Cardiac septum (tissue), 1 donor: ENCODE measurements at regions not wholly inside any gene's neighbourhood (a gene's known extent, or its start where the extent isn't known, plus 50 kb on each side); places are given as distances from the start of the nearest gene placed in this dataset.
"Not testable (repeated sequence)": the region's sequence is repeated elsewhere in the genome, so short reads cannot be mapped to it uniquely, and the experiment has no call there.

Experiments used
- DNase-seq: peaks from one replicate; pipeline ENCODE4 v3.0.0-alpha.2; 2020; ENCODE audit warnings: low spot score
- intact Hi-C: fragments of 100-400 bp; cut with DNase I; formaldehyde crosslinking; loops from one replicate; pipeline ENCODE4 v1.14.0; 2022
- donor health status: DM: no; HTN: no; CAD: no.

DNA sequence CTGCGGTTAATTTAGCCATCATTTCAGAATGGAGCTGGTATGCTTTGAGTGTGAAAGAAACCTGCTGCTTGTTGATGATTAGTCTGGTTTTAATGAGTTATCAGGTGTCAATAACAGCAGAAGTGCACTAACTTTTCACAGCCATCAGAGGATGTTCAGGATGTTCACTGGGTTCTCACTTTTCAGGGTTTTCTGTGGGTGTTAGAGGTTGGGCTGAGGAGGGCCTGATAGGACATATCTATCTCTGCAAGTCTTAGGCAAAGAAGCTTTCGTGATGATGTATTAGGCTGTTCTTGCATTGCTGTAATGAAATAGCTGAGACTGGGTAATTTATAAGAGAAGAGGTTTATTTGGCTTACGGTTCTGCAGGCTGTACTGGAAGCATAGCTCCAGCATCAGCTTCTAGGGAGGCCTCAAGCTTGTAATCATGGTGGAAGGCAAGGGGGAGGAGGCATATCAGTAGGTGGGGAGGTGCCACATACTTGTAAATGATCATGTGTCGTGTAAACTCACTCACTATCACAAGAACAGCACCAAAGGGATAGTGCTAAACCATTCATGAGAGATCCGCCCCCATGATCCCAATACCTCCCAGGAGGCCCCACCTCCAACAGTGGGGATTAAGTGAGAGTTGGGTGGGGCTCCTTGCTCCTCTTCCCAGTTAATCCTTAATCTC, 376.2 kb downstream of the NPIPA7 start:
- DNase-seq, intact Hi-C loops: not testable (repeated sequence)

DNA sequence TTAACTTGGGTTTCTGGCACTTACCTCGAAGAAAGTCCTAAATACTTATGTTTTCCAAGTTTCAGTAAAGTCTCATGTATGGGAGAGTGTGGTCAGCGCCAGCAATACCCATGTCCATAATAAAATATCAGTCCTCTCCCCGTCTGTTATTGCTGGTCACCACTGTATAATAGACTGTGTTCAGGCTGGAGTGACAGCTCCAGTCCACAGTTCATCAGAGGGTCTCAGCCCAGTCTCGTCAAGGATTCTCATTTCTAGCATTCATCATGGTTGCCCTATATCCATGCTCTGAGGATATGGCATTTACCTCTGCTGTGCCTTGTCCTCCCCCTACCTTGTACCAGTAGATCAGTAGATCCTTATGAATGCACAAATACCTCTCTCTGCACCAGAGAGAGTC, 384.5 kb downstream of the NPIPA7 start:
- intact Hi-C loops = no loop called here
- DNase-seq = no peak

DNA sequence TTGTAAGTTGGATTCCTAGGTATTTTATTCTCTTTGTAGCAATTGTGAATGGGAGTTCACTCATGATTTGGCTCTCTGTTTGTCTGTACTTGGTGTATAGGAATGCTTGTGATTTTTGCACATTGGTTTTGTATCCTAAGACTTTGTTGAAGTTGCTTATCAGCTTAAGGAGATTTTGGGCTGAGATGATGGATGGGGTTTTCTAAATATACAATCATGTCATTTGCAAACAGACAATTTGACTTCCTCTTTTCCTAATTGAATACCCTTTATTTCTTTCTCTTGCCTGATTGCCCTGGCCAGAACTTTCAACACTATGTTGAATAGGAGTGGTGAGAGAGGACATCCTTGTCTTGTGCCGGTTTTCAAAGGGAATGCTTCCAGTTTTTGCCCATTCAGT, 391.8 kb downstream of the NPIPA7 start:
- not testable (repeated sequence) for DNase-seq

DNA sequence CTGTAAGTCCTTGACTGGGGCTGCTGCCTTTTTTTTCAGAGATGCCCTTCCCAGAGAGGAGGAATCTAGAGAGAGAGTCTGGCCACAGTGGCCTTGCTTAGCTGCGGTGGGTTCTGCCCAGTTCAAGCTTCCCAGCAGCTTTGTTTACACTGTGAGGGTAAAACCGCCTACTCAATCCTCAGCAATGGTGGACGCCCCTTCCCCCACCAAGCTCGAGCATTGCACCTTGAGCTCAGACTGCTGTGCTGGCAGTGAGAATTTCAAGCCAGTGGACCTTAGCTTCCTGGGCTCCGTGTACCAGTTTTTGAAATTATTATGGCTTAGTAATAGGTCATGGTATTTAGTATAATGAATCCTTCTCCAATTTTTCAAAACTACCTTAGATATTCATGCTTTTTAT, 395.4 kb downstream of the NPIPA7 start:
- no peak for DNase-seq
- intact Hi-C loops = no loop called here

More for the DNA sequence above, 391.8 kb downstream of the NPIPA7 start:
- intact Hi-C loops = not testable (repeated sequence)

DNA sequence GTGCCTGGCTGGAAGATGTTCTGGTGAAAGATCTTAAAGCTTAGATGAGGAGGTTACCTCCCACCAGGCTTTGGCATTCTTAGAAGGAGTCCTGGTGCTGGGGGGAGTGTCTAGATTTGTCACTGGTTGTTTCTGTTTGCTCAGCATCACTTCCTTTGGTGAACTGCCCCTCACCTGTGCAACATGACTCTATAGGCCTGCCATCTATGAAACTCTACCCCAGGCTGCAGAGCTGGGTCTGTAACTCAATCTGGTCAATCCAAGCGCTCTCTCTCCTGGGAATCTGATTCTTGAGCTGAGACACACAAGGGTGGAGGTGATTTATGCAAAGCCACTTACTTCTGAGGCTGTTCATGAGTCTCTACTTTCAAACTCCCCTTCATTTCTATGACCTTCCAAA, 399.4 kb downstream of the NPIPA7 start:
- DNase-seq = no peak
- intact Hi-C loops = no loop called here

DNA sequence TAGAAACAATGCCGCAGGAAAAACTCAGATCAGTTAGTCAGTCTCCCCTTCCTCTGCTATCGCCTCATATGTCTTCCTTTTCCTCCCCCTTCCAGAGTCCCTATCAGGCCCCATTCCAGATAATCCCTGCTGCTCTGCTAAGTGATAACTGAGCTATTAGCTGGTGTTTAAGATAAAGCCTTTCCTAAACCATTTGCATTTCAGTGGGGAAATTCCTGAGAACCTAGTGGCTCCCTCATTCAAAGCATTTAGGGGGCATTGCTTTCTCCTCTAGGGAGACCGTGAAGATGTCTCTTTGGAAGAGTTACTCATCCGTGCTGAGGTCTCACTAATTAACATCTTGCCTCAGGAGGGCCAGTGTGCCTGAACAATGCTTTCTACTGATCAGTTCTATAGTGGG, 401.6 kb downstream of the NPIPA7 start:
- intact Hi-C loops = no loop called here
- DNase-seq = no peak

DNA sequence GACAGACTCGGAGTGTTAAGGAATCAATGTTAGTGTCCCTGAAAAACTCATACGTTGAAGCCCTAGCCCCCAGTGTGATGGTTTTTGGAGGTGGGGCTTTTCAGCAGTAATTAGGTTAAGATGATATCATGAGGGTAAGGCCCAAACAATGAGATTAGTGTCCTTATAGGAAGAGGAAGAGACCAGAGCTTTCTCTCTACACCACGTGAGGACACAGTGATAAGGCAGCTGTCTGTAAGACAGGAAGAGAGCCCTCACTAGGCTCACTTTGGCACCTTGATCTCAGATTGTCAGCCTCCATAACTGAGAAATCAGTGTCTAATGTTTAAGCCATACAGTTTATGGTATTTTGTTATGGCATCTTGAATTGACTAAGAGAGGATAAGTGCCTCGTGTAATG, 403.2 kb downstream of the NPIPA7 start:
- no peak for DNase-seq
- intact Hi-C loops = no loop called here

DNA sequence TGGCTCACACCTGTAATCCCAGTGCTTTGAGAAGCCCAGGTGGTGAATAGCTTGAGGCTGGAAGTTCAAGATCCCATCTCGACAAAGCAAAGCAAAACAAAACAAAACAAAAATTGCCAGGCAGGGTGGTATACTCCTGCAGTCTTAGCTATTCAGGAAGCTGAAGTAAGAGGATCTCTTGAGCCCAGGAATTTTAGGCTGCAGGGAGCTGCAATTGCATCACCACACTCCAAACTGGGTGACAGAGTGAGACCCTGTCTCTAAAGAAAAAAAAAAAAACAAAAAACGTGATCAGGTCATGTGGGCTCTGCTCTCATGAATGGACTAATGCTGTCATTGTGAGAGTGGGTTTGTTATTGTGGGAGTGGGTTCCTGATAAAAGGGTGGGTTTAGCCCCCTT, 409.1 kb downstream of the NPIPA7 start:
- no peak for DNase-seq
- intact Hi-C loops = no loop called here

DNA sequence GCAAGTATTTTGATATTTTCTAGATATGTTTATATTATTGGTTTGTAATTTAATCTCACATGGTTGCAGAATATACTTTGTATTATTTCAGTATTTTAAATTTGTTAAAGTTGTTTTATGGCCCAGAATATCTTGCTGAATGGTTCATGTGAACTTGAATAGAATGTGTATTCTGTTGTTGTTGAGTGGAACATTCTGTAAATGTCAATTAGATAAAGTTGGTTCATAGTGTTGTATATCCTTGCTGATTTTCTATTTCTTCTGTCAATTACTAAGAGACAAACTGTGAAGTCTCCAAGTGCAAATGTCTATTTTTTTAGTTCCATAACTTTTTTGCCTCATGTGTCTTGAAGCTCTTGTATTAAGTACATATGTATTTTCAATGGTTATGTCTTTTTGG, 411.7 kb downstream of the NPIPA7 start:
- intact Hi-C loops = no loop called here

GRCh38 chr16:16791051-16791450, 412.1 kb downstream of the NPIPA7 start:
- intact Hi-C loops = no loop called here
- DNase-seq = no peak

More for the DNA sequence above, 411.7 kb downstream of the NPIPA7 start:
- DNase-seq = no peak

GRCh38 chr16:16797239-16797638, 418.3 kb downstream of the NPIPA7 start:
- intact Hi-C loops = no loop called here
- no peak for DNase-seq

DNA sequence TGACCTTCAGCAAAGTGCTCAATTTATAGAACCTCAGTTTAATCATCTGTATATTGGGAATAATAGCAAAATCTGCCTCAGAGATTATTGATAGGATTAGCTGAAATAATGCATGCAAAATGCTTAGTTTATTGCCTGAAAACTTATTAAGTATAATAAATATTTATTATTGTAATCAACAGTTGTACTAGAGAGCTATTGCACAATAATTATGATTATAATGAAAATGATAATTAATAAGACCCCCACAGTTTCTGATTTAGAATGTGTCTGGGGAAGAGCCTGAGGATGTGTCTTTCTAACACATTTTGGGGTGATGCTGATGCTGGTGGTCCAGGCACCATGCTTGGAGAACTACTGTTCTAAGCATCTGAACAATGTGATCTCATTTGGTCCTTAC, 419.6 kb downstream of the NPIPA7 start:
- no peak for DNase-seq
- intact Hi-C loops = no loop called here

DNA sequence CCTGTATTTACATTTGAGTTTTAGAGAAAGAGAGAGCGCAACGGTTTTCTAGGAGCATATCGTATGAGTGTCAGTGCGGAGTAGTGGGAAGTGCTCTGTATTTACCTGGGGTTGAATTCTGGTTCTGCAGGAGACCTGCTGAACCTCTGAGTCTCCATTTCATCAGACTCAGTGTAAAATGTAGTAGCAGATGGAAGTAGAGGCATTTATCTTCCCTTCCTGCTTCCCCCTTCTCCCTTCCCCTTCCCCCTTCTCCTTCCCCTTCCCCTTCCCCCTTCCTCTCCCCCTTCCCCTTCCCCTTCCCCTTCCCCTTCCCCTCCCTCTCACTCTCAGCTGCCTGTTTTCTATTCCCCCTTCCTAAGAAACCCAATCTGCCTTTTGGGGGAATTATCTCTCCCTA, 426.9 kb downstream of the NPIPA7 start:
- DNase-seq = no peak
- intact Hi-C loops = no loop called here

DNA sequence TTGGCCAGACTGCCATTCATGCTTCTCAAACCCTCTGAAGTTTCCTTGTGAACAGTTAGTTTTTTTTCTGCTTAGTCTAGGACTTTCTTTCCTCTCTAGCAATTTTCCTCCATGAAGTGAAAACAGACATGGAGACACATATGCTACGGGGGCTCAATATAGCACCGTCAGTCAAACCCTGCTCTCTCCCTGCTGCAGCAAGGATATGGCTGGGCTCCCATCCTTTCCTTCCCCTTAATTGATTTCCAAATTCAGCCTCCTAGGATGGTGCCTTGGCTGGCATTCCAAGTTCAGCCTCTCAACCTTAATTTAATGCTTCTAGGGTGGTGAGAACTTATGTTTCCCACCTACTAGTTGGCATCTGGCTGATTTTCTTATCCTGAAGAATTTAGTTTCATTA, 436.7 kb downstream of the NPIPA7 start:
- no peak for DNase-seq
- intact Hi-C loops = no loop called here

GRCh38 chr16:16817196-16817595, 438.3 kb downstream of the NPIPA7 start:
- DNase-seq = no peak
- intact Hi-C loops = no loop called here

- intact Hi-C loops = no loop called here
- DNase-seq = no peak
These were observed 442.3 kb downstream of the NPIPA7 start for GRCh38 chr16:16821261-16821660.

DNA sequence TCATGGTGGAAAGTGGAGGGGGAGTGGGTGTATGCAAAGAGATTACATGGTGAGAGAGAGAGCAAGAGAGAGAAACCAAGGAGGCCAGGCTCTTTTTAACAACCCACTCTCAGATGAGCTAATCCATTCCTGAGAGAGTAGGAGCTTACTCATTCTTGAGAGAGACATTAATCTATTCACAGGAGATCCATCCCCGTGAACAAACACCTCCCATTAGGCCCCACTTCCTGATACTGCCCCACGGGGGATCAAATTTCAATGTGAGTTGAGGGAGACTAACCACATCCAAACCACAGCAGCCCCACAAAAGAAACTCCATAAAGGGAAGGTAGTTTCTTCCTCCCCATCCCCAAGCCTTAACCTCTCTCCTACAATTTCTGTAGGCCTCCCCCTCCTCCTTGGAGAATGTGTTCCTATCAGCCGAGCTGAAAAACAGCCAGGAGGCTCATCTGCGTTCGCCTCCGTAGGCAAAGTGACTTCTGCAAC, 450.0 kb downstream of the NPIPA7 start:
- intact Hi-C loops = no loop called here
- DNase-seq = no peak

DNA sequence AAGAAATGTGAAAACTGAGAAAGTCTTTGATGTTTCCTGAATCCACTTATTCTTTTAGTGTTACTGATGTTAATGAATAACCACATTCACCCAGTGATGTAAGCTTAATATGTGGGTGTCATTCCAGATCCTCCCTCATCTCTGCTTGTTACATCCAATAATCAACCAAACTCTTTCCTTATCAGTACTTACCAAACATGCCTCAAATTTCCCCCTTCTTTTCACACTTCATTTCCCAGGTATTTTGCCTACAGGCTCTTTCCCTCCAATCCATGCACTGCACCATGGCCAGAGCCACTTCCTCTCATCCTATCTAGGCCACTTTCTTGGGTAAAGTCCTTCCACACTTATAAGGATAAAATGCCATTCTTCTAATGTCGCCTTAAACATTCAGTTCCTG, 451.5 kb downstream of the NPIPA7 start:
- DNase-seq = no peak
- intact Hi-C loops = no loop called here

- intact Hi-C loops = no loop called here
- no peak for DNase-seq
These were observed 452.0 kb downstream of the NPIPA7 start for GRCh38 chr16:16830973-16831372.

DNA sequence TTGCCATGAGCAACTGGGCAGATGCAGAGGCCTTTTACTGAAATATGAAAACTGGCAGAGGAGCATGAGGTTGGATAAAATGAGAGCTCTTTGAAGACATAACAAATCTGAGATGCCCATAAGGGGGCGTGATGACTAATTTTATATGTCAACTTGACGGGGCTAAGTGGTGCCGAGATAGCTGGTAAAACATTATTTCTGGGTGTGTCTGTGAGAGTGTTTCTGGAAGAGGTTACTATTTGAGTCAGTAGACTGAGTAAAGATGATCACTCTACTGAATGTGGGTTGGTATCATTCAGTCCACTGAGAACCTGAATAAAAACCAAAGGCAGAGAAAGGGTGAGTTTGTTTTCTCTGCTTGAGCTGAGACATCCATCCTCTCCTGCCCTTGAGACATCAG, 454.2 kb downstream of the NPIPA7 start:
- DNase-seq = no peak
- intact Hi-C loops = no loop called here

DNA sequence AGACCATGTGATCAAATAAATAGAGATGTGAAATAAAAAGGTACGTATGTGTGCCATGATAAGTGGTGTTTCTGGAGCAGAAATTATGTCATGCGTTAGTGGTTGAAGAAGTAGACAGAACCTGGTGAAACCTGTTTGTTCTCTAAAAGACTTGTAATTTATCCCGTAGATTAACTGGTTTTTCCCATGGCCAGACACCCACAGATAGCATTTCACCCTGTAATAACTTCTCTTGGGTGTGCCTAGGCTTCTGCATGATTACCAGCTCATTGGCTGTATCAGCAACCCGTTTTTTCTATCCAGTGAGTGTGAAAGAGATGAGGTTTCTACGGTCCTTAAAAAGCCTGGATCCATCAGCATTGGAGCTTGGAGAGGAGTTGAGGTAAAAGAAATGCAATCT, 471.3 kb downstream of the NPIPA7 start:
- DNase-seq = no peak
- intact Hi-C loops = no loop called here

DNA sequence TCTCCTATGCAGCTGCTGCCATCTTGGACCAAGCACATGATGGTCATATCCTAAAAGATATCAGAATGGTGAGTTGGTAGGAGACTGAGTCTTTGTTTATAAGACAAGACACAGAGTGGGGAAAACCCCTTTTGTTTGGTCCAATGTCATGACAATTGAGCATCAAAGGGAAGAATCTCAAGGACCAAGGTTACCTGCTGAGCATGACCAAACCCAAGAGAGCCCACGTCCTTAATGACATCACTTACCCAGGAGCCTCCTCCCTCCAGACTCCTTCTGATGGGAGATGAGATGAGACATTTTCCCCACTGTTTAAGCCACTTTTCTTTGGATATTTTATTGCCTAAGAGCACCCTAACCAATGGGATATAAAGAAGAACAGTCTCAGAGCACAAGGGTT, 478.1 kb downstream of the NPIPA7 start:
- no peak for DNase-seq
- intact Hi-C loops = no loop called here
